ENCODE measurements at regions not wholly inside any gene's neighbourhood (a gene's known extent, or its start where the extent isn't known, plus 50 kb on each side); places are given as distances from the start of the nearest gene placed in this dataset.

DNA sequence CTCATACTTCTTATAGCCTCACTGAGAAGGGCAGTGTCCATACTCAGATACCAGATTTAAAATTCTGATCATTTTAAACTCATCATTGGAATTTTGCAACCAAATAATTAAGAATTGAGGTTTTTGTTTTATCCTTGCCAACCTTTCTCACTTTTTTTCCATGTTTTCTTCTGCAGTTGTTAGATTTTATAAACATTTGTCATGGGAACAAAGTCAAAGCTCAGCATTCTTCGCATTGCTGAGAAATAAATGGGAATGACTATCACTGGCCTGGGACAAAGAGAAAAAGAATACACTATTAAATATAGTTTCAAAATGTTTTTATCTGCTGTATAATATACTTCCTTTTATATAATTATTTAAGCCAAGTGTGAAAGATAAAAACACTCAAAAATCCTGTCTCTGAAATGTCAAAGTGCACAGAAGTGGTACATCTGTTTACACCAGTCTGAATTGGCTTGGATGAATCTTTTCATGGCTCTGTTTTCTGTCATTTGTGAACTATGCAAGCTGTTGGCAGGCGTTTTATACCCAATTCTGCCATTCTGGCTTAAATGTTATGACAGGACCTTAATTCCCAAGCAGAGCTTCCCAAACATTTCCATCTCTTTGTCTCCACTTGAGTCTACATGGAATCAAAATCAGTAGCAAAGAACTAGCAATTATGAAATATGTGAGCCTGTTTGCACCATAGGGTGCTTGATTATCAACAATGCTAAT lies 249.3 kb upstream of the SYT4 start:
- Mint-ChIP-seq H3K27ac (ENCODE audit: unreplicated experiment) (peak overlapping the region; percentile 29), H3K4me3 (ENCODE audit: unreplicated experiment) (no peak overlapping the region), H3K36me3 (ENCODE audit: low read depth) (no peaks in the 10 kb centered on the region), H3K9me3 (ENCODE audit: low read depth) (no peaks in the 10 kb centered on the region), H3K4me1 (ENCODE audit: low read depth) (peaks cover 16% of the 10 kb centered on the region), H3K27me3 (ENCODE audit: low read depth) (no peaks in the 10 kb centered on the region)
- TF ChIP-seq, protein P1, sequence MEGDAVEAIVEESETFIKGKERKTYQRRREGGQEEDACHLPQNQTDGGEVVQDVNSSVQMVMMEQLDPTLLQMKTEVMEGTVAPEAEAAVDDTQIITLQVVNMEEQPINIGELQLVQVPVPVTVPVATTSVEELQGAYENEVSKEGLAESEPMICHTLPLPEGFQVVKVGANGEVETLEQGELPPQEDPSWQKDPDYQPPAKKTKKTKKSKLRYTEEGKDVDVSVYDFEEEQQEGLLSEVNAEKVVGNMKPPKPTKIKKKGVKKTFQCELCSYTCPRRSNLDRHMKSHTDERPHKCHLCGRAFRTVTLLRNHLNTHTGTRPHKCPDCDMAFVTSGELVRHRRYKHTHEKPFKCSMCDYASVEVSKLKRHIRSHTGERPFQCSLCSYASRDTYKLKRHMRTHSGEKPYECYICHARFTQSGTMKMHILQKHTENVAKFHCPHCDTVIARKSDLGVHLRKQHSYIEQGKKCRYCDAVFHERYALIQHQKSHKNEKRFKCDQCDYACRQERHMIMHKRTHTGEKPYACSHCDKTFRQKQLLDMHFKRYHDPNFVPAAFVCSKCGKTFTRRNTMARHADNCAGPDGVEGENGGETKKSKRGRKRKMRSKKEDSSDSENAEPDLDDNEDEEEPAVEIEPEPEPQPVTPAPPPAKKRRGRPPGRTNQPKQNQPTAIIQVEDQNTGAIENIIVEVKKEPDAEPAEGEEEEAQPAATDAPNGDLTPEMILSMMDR (IDR thresholded peaks at IDR 0.05), result no peak
- DNase-seq (ENCODE audit: low spot score), result no peak

DNA sequence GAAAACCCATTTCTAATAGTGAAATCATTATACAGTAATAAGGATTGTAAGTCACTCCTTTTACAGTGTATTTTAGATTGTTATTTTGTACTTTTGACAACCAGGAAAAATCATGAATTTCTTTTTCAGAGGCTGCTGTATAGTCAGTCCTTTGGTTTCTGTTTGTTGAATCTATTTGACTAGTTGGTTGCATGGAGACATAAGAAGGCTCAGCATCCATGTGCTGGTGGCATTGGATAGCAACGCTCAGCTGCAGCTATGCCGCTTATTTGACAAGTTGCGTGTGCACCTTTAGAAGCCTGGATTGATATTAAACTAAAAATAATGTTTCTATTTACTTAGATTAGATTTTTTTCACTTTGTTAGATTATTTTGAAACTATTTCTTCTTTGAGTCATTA lies 254.1 kb upstream of the SYT4 start:
- Mint-ChIP-seq H3K36me3 (ENCODE audit: low read depth) (no peaks in the 10 kb centered on the region), H3K4me3 (ENCODE audit: unreplicated experiment) (no peak overlapping the region), H3K27ac (ENCODE audit: unreplicated experiment) (no peak overlapping the region), H3K9me3 (ENCODE audit: low read depth) (no peaks in the 10 kb centered on the region), H3K4me1 (ENCODE audit: low read depth) (peaks cover 21% of the 10 kb centered on the region), H3K27me3 (ENCODE audit: low read depth) (peaks cover 1% of the 10 kb centered on the region)
- DNase-seq (ENCODE audit: low spot score), result no peak
- TF ChIP-seq, protein P1 (IDR thresholded peaks at IDR 0.05), result no peak

- no peak for DNase-seq (ENCODE audit: low spot score)
- TF ChIP-seq, protein P1 (IDR thresholded peaks at IDR 0.05), result no peak
- Mint-ChIP-seq H3K27me3 (ENCODE audit: low read depth) (peaks cover 1% of the 10 kb centered on the region), H3K36me3 (ENCODE audit: low read depth) (no peaks in the 10 kb centered on the region), H3K4me1 (ENCODE audit: low read depth) (peaks cover 15% of the 10 kb centered on the region), H3K4me3 (ENCODE audit: unreplicated experiment) (no peak overlapping the region), H3K9me3 (ENCODE audit: low read depth) (no peaks in the 10 kb centered on the region), H3K27ac (ENCODE audit: unreplicated experiment) (no peak overlapping the region)
Observed at GRCh38 chr18:43533371-43533770, 256.1 kb upstream of the SYT4 start.

- no peak for DNase-seq (ENCODE audit: low spot score)
- Mint-ChIP-seq H3K27me3 (ENCODE audit: low read depth) (peaks cover 1% of the 10 kb centered on the region), H3K9me3 (ENCODE audit: low read depth) (no peaks in the 10 kb centered on the region), H3K27ac (ENCODE audit: unreplicated experiment) (no peak overlapping the region), H3K4me1 (ENCODE audit: low read depth) (peaks cover 23% of the 10 kb centered on the region), H3K36me3 (ENCODE audit: low read depth) (no peaks in the 10 kb centered on the region), H3K4me3 (ENCODE audit: unreplicated experiment) (no peak overlapping the region)
- TF ChIP-seq, protein P1 (IDR thresholded peaks at IDR 0.05), result no peak
Observed at GRCh38 chr18:43534511-43534910, 257.2 kb upstream of the SYT4 start.

- DNase-seq (ENCODE audit: low spot score), result no peak
- peaks cover 1% of the 10 kb centered on the region for H3K27me3 Mint-ChIP-seq (ENCODE audit: low read depth)
Observed at GRCh38 chr18:43539862-43540261, 262.6 kb upstream of the SYT4 start.

More at GRCh38 chr18:43539862-43540261, 262.6 kb upstream of the SYT4 start:
- H3K9me3 Mint-ChIP-seq (ENCODE audit: low read depth), result peaks cover 4% of the 10 kb centered on the region
- H3K36me3 Mint-ChIP-seq (ENCODE audit: low read depth), result no peaks in the 10 kb centered on the region
- no peak overlapping the region for H3K27ac Mint-ChIP-seq (ENCODE audit: unreplicated experiment)
- no peak overlapping the region for H3K4me3 Mint-ChIP-seq (ENCODE audit: unreplicated experiment)
- TF ChIP-seq, protein P1 (IDR thresholded peaks at IDR 0.05), result no peak
- peaks cover 20% of the 10 kb centered on the region for H3K4me1 Mint-ChIP-seq (ENCODE audit: low read depth)

Data from chondrocyte (in vitro differentiated cells).